NCI-H1436 (cell line): ENCODE measurements at regions not wholly inside any gene's neighbourhood (a gene's known extent, or its start where the extent isn't known, plus 50 kb on each side); places are given as distances from the start of the nearest gene placed in this dataset.

Source experiments
- DNase-seq: peaks from one replicate; lab custom pipeline; 2025; lab: John Stamatoyannopoulos, UW

DNA sequence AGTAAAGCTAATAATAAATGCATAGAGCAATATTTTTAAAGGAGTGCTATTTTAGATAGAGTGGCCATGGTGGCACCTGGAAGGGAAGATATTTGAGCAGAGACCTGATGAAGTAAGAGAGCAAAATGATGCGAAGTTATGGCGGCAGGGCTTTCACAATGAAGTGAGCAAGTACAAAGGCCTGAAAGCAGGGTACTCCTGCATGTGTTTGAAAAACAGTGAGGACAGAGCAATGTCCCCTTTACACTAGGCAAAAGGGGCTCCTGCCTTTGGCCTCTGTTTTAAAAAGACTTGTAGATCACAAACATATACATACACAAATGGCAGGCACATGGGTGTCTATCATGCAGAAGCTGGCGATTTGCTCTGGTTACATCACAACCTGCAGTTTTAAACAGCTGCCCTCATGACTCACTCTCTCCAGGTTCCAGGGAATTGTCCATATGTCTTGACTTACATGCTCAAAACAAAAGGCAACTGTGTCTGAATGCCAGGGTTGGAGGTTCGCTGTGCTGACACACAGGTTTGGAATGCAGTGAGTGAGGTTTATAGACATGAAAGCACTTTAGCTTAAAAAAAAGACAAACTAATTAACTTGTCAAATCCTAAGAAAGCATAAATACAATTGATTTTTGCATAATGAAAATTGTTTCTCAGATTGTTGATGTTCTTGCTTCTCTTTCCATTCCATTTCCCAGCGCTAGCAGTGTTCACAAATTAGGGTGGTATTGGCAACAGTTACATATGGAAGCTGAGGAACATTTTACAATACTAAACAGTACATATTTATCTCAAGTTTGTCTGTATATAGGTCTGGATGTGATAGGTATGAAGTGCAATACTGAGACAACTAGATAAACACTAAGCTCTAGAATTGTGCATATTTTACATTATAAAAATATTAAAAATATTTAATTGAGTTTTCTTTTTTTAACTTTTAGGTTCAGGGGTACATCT, 313.9 kb downstream of the BARHL2 start:
- DNase-seq, result no peak

DNA sequence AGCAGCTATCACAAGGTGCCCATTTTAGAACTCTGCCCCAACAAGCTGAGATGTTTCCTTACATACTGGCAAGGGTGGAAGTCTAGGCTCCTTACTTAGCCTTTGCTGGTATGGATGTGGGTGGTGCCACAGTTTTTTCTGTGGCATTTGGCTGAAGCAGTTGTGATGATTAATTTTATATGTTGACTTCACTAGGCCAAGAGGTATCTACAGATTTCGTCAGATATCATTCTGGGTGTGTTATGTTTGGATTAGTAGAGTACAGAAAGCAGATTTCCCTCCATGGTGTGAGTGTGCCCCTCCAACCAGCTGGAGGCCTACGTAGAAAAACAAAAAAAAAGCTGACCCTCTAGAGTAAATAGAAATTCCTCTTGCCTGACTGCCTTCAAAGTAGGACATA, 317.0 kb downstream of the BARHL2 start:
- no peak for DNase-seq

DNA sequence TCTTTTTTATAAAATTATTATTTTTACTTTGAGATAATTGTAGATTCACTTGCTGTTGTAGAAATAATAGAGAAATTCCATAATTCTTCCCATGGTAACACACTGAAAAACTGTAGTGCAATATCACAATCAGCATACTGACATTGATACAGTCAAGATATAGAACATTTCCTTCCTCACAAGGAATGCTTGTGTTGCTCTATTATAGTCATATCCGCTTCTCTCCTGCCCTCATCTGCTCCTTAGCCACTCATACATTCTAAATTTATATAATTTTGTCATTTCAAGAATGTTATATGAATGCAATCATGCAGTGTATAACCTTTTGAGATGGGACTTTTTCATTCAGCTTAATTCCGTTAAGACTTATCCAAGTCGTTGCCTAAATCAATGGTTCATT, 320.2 kb downstream of the BARHL2 start:
- no peak for DNase-seq

DNA sequence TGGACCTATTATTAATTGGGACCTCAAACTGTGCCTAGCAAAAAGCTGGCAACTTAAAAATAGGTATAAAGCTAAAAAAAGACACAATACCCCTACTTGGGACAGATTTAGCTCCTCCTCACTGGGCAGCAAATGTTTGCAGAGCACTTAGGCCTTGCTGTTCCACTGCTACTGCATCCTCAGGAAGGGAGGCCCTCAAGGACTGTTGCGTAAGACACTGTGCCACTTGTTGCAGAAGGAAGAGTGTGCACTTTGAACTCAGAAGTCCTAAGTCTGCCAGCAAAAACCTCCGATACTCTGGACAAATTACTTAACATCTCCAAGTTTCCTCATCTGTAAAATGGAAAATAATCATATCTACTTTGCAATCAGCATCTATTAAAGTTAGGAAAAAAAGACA, 322.9 kb downstream of the BARHL2 start:
- no peak for DNase-seq

DNA sequence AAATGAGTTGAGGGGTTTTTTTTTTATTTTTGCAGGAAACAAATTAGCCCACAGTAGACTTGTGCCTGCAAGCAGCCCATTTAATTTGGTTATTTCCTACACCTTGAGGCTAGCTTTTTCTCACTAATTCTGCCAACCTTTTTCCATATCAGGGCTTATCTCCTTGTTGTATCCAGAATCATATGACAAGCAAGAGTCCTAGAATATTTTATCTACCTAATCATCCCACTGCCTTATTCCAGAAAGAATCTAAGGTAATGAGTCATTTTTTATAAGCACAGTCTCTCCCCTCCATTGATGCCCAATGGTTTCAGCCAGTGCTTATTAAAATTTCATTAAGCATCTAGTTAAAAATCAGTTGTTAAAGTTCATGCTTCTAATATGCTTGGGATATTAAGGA, 324.1 kb downstream of the BARHL2 start:
- no peak for DNase-seq

DNA sequence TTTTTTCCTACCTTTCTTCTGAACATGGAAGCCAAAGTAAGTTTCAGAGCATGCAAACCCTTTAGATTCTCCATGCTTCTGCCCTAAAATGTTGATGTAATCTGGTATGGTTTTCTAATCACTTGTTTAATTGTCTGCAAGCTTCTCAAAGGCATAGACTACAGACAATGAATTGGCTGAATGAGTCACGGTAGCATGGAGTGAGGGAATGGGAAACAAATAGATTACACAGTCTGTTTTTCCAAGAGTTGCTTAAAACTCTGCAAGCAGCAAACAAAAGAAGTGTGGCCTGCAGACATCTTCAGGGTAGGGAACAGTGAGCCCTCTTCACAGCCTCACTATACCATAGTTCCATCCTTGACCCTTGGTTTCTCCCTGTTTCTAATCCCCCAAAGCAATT, 326.0 kb downstream of the BARHL2 start:
- no peak for DNase-seq

DNA sequence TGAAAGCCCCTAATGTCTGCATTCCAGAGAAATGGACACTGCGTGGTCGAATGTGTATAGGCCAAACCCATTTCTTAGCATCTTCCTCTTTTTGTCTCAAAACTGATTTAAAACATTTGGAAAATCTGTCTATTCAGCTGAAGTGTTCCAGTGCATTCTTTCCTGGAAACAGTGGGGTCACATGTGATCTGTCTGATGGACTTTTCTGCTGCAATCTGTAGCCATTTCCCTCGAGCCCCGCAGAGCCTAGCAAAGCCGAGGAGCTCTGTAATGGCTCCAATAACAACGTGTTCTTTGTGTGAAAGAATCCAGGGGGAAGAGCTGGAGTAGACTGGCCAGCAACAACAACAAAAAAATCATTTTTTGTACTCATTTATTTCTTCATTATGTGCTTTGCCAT, 329.3 kb downstream of the BARHL2 start:
- DNase-seq, result no peak

DNA sequence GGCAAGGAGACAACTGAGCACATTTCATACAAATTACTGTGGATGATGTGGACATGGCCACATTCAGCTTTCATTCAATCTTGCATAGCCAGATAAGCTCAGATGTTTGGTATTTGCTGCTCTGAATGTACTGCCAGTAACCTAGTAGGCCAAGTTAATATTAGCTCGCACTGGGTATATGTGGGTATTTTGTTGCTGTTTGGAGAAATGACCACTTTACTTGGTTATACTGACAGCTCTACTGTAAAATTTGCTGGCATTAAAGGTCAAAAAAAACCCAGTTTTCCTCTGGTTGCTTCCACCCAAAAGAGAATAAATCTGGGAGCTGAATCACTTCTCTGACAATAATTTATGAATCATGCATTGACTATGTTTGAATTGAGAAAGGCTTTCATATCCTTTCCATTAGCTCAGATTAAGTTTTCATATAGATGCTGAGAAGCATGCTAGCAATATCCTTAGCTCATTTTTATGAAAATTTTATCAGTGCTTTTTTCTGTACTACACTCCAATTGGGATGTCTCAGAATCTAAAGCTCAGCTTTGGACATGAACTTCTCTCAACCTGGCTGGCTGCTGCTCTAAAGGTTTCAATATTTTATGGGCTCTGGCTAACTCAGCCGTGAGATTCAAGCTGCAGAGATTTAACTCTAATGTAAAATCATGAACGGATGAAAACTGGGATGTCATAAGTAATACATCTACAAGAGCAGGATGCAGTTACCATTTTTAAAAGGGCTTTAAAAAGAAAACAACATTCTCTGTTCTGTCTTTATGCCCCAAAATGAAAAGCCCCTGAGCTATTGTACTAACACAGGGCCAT, 330.0 kb downstream of the BARHL2 start:
- no peak for DNase-seq

DNA sequence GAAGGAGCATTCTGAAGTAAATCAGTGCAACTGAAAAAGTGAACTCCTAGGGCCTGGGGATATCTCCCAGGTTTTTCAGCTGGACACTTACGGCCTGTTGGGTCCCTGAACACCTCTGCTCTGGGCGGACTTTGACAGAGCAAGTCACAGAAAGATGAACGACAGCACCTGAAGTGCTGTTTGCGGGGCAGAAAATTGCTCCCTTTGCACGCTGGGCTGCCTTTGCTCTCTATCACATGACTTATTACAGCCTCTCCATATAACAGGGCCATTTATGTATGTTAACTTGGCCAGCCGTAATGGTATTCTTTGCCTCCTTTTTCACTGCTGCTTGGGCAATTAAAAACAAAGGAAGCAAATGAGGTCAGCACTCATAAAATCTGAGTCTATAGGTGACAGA, 332.9 kb downstream of the BARHL2 start:
- DNase-seq, result no peak

DNA sequence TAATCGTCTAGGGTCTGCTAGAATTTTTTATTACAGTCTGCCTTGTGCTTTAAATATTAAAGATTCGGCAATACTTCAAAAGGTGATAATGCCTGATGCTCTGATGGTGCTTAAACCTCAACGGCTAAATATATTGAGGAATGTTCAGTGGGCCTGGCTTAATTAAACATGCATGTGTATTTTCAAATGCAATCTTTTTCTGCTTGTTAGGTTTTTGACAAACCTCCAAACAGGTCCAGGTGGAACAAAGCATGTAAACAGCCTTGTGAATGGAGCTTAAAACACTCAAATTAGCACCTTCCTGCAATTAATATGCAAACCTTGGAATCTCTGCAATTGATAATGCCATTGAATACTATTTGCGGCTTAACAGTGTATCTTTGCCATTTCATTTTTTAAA, 334.9 kb downstream of the BARHL2 start:
- no peak for DNase-seq

DNA sequence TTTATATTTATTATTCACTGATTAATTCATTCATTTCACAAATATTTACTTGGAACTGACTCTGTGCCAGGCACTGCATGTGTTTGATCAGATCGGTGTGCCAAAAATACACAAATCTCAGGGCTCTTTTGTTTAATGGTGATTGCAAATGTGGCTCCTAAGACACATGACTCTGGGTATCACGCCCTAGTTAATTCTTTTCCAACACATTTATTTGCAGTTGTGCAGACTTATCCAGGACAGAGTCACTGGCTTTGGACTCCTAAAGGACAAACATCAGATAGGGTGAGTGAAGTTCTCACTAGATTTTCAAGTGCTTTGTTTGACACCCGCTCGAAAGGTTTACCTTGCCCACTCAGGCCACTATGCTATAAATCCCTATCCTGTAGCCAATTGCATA, 335.5 kb downstream of the BARHL2 start:
- no peak for DNase-seq

DNA sequence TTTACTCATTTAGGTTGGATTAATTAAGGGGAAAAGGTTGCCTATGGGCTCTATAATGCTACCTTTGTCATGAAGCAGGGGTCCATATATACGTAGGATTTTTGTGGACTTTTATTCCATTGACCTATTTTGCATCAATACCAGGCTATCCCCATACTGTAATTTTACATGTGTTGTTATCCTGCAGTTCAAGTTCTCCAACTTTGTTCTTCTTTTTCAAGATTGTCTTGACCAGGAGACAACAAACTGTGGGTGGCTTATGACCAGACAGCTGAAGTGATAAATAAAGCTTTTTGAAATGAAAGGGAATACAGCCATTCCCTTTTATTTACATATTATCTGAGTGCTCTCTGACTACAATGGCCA, 345.7 kb downstream of the BARHL2 start:
- DNase-seq, result no peak

DNA sequence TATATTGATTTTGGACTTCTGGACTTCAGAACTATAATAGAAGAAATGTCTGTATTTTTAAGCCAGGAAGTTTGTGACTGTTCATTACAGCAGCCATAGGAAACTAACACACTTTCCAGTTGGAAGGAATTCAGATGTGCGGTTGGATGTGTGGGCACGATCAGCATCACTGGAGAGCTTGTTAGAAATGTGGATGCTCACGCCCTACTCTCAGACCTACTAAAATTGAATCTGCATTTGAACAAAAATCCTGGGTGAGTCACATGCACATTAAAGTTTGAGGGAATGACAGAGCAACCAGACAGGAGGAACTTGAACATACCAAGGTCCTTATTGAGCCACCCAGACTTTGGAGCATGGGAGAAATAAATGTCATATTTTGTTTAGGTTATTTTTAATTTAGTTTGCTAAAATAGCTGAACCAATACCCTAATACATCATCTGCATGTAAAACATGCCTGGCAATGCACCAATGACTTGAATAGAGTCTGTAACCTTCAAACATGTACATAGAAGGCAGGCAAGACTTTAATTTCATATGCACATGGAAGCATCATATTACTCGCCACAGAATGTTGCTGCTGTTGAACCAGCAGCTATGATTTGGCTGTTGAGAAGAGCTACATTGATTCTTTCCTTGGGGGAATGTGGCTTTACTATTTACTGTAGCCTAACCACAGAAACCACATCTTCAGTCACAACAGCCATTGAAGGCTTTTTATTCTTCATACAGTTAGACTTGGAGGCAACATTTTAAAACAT, 346.2 kb downstream of the BARHL2 start:
- no peak for DNase-seq

DNA sequence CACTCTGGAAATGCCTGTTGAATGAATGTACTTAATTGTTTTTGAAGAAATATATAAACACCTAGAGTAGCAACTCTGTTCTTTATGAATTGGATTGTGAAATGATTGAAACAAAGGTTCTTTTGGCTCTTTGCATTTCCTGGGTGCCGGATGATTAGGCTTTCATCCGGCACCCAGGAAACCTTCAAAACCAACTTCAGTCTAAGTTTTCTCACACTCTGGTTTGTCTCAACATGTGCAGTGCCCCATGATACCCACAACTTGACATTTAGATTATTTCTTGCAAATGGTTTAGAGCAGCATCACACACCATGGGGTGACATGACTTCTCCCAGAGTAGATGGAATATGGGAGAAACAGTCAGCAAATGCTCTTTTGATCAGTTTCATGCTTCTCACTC, 354.9 kb downstream of the BARHL2 start:
- no peak for DNase-seq

DNA sequence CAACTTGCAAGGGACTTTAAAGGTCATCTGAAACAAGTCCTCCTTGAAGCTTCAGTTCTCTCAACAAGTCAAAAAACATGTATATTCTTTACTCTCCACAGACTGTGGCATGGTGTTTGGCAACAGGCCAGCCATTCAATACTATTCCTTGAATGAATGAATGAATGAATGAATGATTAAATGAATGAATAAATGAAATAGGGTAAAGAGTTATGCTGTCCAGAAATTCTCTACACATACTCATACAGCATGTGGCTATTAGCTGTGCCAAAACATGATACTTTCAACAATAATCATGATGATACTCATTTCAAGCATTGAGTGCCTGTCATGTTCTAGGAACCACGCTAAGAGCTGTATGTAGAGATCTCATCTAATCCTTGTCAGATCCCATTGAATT, 356.1 kb downstream of the BARHL2 start:
- no peak for DNase-seq

DNA sequence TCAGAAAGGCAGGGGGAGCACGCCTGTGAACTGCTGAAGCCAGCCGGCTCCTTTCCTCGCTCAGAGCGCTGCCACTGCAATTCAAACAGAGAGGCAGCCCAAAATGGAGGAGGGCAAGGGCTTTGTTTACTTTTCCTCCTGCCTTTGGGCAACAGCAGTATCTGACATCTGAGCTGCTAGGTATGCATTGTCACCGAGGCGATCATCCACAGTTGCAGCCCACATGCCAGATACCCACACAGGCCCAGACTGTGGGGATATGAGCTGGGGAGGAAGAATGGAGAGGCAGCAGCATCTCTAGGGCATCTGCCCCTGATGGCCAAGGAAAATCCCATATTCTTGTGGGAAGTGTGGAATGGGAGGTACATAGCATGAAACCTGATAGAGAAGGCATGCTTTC, 357.1 kb downstream of the BARHL2 start:
- DNase-seq, result no peak

DNA sequence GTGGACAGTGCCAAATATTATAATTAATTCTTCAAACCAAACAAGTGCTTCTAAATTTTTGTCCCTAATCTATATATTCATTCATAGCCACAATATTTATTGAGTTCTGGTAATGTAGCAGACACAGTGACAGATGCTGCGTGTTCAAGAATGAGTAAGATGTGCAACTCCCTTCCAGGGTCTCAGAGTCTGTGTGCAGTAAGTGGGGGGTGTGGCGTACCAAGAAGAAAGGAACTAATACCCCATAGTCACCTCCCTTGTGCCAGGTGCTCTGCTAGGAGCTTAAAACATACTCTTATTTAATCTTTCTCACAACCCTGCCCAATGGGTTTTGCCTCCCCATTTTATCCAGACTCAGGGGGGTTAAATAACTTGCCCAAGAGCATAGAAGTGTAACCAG, 358.7 kb downstream of the BARHL2 start:
- DNase-seq, result no peak

DNA sequence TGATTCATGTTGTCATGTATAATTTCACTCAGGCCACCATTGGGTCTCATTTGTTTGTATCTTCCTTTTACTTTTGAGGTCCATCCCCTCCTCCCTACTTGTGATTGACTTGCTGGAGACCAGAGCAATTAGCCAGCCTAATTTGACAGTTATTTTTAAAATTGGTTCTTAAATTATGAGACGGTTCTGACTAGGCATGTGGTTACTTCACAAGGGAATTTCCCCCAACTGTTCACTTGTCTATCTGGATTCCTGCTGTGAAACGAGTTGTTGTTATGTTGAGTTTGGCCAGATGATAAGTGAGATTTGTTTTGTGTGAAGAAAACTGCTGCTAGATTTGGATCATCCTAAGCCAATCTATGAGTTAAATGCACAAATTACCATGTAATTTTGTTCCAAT, 359.1 kb downstream of the BARHL2 start:
- no peak for DNase-seq

DNA sequence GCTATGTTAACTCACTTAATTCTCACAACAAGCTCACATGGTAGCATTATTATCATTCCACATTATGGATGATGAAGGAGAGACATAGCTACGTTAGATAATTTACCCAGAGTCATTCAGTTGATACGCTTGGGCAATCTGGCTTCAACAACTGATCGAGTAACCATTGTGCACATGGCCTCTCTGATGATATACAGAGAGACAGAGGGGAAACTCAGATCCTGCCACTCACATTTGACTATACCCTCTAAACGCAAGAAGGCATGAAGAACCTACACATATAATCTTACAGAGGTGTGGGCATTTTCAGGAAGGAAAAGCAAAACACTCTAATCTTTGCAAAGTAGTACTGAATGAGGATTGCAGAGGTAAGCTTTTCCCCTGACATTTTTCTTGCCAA, 360.1 kb downstream of the BARHL2 start:
- no peak for DNase-seq

DNA sequence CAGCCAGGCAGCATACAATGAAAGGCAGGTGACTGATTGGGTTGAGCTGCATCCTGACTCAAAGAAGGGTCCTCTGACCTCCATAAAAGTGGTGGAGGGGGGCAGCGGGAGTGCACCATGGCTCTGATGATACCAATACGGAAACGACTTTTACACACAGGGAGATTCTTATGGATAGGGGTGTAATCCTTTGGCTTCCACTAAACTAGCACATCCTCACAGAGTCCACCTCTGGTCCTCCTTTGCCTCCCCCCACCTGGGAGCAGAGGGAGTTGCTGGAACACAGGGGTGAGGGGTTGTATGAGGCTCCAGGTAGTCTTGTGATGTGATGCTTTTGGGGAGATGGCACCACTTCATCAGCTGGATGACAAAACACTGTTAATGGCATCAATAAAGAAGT, 361.0 kb downstream of the BARHL2 start:
- no peak for DNase-seq

DNA sequence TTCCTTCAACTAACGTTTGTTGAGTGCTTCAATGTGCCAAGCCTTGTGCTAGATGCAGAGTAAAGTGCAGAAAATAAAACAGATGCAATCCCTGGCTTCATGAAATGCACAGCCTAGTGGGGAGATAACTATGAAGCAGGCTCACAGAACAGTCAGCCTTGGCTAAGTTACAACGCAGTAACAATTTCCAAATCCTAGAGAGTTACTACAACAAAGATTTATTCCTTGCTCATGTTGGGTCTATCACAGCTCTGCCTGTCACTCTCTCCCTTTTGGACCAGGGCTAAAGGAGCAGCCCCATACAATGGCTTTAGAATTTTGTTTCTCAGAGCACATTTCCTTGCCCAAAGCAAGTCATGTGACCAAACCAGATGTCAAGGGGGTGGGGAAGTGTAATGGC, 359.8 kb downstream of the ZNF326 start:
- no peak for DNase-seq

DNA sequence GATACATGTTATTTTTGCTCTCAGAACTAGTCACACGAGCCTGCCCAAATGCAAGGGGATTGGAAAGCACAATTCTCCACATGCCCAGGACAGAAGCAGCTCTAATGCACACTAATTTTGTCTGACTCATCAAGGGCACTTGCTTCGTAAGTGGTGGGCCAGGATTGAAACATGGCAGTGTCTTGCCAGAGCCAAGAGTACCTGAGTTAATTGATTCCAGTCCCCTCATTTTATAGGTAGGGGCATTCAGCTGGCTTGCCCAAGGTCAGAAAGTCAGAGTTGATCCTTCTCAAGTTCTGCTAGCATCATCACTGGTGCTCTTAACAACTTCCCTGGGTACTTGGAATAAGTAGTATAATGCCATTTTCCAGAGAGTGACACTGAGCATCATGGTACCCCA, 356.1 kb downstream of the ZNF326 start:
- no peak for DNase-seq

DNA sequence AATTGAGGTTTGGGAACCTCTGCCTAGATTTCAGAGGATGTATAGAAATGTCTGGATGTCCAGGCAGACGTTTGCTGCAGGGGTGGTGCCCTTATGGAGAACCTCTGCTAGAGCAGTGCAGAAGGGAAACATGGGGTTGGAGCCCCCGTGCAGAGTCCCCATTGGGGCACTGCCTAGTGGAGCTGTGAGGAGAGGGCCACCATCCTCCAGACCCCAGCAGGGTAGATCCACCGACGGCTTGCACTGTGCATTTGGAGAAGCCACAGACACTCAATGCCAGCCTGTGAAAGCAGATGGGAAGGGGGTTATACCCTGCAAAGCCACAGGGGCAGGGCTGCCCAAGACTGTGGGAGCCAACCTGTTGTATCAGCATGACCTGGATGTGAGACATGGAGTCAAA, 354.6 kb downstream of the ZNF326 start:
- no peak for DNase-seq
